Limb (tissue), 2 donors: ENCODE measurements at regions not wholly inside any gene's neighbourhood (a gene's known extent, or its start where the extent isn't known, plus 50 kb on each side); places are given as distances from the start of the nearest gene placed in this dataset.
A peak's percentile ranks its signal among the peaks of the same experiment; 100 is the strongest.
"Not testable (repeated sequence)": the region's sequence is repeated elsewhere in the genome, so short reads cannot be mapped to it uniquely, and the experiment has no call there.

ENCODE experiments used
- DNase-seq, 2 donors: peaks; one replicate each; pipeline ENCODE4 v3.0.0-alpha.2; 2016; ENCODE audit errors: extremely low spot score in 2 of 2

- DNase-seq, result no peak
Observed at GRCh38 chr7:94307399-94308048, 87.2 kb upstream of the COL1A2 start.

DNA sequence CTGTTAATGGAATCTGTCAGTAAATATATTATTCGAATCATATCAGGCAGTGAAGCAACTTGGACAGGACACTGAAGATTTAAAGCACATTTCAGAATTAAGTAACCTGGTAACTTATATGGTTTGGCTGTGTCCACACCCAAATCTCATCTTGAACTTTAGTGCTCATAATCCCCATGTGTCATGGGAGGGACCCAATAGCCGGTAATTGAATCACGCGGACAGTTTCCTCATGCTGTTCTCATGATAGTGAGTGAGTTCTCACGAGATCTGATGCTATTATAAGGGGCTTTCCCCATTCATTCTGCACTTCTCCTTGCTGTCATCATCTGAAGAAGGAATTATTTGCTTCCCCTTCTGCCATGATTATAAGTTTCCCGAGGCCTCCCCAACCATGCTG is 83.2 kb upstream of the COL1A2 start:
- no peak for DNase-seq

- DNase-seq, result peak in 1 of 2 donors; percentile 48
Observed at GRCh38 chr7:94313926-94314325, 80.8 kb upstream of the COL1A2 start.

- no peak for DNase-seq
Observed at GRCh38 chr7:94314413-94315410, 80.0 kb upstream of the COL1A2 start.

DNA sequence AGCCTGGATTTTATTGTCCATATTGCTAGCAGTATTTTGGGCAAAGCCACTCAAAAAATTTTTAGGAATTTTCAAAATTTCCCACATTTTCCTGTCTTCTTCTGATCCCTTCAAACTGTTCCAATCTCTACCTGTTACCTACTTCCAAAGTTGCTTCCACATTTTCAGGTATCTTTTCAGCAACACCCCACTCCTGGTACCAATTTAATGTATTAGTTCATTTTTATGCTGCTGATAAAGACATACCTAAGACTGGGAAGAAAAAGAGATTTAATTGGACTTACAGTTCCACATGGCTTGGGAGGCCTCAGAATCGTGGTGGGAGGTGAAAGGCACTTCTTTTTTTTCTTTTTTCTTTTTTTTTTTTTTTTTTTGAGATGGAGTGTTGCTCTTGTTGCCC is 73.6 kb upstream of the COL1A2 start:
- not testable (repeated sequence) for DNase-seq

DNA sequence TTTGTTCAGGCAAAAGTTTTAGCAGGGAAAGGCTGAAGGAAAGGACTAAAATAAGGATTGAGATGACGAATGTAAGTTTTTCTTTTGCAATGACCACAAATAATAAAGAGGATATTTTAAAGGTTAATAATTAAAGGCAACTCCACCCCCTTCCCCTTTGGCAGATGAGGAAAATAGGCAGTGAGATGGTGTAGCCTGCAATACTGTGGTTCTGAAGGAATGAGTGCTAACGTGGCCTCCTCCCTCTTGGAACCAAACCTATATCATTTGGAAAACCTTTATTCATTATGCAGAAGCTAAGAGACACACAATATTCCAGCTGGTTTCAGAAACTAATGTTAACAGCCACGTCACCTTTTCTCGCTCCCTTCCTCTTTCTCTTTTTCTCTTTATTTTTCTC is 70.9 kb upstream of the COL1A2 start:
- DNase-seq, result peak in 1 of 2 donors; percentile 65

DNA sequence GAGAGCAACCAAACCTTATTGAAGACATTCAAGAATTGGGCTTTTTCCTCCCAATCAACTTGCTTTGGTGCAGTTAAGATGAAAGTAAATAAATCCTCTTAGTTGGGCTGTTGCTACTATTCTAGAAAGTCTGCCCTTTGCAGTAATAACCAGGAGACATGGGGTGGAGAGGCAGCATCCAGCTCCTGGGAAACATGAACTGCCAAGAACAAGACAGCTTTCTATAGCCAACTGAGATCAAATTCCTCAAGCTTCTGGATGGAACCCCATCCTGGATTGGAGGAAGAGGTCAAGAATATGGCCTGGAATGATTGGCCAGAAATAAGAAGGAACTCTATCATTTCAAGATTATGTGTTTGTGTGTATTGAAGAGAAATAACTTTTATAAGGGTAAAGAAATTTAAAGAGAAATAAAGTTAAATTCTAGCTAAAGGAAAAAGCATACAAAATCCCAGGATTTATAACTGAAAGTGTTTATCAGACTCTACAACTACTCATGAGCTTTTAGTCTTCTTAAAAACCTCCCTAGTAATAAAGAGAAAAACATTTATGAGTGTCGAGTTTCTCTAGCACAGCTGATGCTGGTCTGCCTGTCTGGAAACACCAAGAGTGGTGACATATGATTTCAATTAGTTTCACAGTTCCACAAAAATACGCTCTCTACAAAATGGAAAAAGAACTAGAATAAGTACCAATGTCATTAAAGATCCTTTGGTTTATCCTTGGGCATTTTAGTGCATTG is 70.1 kb upstream of the COL1A2 start:
- DNase-seq, result peak in 1 of 2 donors; percentile 80

DNA sequence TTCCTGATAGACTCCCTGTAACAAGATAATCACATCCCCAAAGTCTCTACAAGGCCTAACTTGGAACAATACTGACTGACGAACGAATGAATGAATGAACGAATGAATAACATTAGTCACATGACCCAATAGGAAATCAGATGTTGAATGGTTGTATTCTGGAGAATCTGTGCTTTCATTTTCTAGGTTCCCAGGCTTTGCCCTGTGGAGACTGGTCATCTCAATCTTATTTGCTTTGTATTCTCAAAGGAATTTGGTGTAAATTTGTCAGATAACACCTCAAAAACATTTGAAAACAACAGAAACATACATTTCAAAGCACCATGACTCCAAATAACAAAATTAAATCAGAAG is 69.6 kb upstream of the COL1A2 start:
- no peak for DNase-seq

DNA sequence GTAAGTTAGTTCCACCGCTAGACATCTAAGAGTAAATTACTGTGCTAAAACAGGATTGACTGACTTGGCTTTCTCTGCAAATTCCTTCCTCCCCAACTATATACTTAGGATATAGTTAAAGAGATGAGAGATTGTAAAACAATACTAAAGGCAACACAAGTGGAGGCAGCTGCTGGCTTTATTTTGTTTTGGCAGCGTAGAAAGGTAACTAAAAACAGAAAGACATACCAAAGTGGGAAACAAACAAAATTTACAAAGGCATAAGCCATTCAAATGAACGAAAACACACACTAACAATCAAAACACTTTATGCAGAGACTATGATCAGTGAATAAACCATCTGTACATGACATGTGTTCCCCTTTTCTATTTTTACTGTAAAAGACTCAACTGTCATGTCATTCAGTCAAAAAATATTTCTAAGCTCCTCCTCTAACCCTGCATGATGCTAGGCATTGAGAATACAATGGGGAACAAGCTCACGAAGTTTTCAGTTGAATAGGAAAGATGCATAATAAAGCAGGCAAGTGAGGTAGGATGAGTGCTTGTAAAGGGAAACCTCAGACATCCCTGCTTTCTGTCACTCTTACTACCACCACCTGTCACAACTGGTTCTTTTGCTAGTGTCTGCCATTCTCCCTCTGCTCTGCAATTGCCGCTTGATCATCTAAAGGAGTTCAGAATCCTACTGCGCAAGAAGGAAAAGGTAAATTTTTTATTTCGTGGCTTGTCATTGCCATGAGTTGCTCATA is 64.2 kb upstream of the COL1A2 start:
- peak in 1 of 2 donors; percentile 42 for DNase-seq

DNA sequence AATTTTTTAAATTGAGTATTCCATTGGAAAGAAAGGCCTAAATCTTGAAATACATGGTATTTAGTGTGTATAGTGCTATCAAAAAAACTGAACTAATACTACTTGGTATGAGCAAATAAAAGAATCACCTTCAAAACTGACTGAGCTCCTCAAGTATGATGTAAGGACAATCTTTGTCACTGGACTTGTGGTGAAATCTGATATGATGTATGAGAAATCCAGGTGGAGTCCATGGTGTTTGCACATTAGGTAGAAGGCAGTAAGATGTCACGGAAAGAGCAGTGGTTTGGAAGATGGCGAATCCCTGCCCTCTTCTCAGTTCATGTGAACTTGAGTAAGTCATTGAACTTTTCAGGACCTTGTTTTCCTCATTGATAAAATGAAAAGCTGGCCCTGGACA is 62.1 kb upstream of the COL1A2 start:
- DNase-seq, result no peak

- no peak for DNase-seq
Observed at GRCh38 chr7:94333810-94334209, 60.9 kb upstream of the COL1A2 start.

DNA sequence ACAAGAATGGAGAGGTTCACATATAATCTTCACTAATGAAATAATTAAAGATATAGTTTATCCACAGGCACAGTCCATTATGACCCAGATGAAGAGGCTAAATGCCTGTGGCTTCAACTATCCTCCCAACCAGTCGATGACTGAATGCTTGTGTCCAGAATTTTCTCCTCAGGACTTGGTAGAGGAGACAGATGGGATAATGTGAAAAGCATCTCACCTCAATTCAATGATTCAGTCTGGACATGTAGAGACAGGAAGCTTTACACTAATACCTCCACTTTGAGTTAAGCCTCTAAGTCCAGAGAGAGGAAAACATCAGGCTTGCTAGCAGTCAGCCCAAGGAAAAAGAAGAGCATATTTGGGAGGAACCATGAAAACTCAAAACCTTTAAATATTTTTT is 59.1 kb upstream of the COL1A2 start:
- DNase-seq, result no peak

DNA sequence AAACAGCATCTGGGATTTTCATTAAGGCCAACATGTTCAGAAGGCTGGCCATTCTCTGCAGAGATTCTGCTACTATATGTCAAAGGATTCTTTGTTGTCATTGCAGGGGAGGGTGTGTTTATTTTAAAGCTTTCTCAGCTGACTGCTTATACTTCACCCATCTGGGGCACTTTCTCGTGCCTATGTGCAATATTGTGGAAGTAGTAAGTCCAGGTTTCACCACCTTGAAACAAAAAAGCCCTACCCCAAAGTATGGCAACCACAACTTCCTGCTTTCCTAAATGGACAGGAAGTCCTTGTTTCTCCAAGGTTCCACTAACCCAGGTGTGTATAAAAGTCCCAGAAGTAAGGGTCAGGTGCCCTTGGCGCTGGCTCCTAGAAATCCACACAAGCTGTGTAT is 58.7 kb upstream of the COL1A2 start:
- DNase-seq, result no peak

DNA sequence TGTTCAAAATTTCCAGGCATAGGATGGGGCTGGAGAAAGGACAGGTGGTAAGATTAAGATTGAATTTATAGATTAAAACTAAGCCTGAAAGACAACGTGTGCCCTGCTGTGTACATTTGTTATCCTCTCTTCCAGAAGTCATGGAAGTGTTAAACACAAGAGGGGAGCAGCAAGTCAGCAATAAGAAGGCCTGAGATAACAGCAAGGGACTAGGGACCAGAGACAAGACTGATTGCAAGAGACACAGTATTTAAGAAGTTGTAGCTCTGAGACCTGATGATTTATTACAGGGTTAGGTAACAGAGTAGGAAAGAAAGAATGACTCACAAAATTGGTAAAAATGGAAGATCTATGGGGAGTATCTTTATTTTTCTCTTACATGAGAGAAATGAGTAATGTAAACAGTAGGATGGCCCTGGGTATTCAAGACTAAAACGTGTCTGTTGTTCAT is 55.7 kb upstream of the COL1A2 start:
- no peak for DNase-seq

DNA sequence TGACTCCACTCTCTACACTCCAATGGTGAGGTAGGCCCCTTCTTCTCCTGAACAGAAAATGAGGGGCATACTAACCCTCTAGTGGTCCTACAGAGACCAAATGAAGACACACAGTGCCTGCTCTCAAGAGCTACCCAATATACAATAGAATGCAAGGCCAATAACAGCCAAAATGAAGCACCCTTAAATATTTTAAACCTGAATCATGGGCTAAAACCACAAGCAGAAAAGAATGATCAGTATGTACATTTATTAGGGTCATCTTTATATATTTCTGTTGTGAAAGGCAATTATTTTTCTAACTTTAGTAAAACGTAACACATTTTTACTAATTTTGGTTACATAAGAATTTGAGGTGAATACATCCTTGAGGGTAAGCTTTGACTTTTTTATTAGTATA is 49.9 kb upstream of the COL1A2 start:
- DNase-seq, result no peak
